GM12873 (cell line): ENCODE measurements at regions not wholly inside any gene's neighbourhood (a gene's known extent, or its start where the extent isn't known, plus 50 kb on each side); places are given as distances from the start of the nearest gene placed in this dataset.

Source experiments
- TF ChIP-seq, protein P1 (sequence below): IDR thresholded peaks from 2 replicates; pipeline ENCODE4 v1.5.1; 2012; ENCODE audit warnings: low read depth, mild to moderate bottlenecking, moderate library complexity, low read length, control low read depth; ENCODE audit not compliant: insufficient read depth; ENCODE audit errors: missing control alignments

DNA sequence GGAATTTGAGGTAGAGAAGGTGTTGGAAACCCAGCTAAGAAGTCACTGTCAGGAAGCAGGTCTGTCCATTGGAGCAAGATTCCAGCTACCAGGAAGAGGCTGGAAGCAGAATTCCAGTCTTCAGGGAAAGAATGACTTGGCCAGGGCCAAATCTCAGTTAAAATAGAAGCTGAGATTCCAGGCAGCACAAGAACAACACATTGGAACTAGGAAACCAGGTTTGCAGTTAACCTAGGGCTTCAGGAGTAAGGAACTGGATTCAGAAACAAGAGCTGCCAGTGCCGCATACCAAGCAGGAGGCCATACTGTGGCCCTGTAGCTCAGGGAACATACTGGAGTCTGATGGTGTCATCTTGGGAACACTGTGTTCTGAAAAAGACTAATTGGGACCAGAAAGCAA lies 73.7 kb upstream of the FUCA2 start:
- TF ChIP-seq, protein P1, sequence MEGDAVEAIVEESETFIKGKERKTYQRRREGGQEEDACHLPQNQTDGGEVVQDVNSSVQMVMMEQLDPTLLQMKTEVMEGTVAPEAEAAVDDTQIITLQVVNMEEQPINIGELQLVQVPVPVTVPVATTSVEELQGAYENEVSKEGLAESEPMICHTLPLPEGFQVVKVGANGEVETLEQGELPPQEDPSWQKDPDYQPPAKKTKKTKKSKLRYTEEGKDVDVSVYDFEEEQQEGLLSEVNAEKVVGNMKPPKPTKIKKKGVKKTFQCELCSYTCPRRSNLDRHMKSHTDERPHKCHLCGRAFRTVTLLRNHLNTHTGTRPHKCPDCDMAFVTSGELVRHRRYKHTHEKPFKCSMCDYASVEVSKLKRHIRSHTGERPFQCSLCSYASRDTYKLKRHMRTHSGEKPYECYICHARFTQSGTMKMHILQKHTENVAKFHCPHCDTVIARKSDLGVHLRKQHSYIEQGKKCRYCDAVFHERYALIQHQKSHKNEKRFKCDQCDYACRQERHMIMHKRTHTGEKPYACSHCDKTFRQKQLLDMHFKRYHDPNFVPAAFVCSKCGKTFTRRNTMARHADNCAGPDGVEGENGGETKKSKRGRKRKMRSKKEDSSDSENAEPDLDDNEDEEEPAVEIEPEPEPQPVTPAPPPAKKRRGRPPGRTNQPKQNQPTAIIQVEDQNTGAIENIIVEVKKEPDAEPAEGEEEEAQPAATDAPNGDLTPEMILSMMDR, result no peak

DNA sequence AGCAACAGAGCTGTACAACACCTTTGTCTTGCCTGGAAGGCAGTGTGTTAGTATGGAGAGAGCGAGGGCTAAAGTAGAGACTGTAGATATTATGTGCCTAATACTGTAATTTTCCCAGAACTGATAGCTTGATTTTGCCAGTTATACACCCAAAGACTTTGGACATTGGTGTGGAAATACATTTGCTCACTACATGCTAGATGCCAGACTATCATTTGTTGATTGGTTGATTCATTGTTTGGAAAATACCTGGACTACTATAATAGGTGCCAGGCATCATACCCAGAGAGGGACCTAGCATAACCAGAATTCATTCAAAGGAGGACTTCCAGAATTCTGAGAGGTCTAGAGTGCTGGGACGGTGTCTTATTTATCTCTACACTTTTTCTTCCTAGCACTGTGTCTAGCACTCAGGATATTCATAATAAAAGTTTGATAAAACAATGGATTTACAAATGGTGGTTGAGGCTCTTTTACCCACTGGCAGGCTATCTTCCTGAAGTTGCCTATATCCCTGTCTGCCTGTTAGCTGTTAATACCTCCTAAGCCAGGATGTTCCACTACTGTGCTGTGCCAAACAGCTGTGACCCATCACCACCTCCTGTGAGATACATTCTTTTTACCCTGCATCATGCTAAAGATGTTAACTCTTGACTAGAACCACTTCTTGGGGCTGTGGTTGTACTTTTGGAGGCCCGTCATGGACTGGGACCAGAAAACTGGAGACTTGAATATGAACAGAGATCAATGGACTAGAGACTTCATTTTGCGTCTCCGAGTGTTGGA lies 72.2 kb upstream of the FUCA2 start:
- TF ChIP-seq, protein P1, result no peak

DNA sequence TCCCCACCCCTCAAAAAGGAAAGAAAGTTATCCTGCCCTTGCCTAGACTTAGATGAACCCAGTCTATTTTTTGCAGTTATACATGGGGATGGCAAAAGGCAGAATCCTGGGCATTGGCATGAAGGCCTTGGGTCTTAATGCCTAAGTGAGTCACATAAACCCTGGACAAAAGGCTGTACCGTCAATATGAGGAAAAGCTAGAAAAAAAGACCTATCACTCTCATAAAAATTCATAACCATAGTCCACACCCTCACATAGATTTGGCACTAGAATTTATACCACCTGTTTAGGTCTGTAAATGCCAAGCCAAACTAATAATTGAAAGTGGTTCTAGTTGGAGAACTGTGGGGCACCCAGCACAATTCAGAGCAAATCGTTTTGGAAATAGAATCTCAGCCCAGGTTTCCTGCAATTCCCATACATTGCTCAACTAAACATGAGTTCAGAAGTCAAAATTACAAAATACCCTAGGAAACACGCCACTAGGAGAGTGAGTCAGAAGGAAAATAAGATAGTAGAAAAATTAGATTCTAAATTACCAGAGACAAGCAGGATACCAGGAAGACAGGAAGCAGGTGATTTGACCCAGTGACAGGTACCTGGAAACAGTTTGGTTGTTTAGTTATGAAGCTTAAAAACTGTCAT lies 70.4 kb upstream of the FUCA2 start:
- TF ChIP-seq, protein P1, result no peak

DNA sequence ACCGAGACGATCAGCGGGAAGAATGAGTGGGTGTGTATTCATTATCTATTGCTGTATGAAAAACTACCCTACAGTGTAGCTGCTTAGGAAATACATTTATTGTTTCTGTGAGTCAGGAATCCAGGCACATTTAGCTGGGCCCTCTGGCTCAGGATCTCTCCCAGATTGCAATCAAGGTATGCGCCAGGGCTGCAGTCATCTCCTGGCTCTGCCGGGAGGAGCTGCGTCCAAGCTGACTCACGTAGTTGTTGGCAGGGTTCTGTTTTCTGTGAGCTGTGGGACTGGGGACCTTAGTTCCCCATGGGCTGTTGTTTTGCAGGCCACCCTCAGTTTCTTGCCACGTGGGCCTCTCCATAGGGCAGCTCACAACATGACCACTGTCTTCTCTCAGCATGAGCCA lies 68.2 kb upstream of the FUCA2 start:
- TF ChIP-seq, protein P1, result no peak

DNA sequence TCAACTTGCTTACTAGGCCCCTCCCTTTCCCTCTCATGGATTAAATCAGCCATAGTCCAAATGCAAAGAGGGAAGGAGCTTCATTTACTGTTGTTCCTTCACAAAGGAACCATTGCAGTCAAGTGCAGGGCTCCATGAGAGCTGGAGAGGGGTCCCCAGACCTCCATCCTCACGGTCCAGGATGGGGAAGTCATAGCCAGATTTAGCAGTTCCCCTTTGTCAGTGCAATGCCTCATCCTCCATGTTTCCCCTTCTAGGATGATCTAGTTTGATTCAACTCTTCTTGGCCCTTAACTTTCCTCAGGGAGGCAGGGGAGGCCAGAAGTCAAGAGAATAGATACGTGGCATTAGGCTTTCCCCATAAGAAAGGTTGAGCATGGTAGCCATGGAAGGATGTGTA lies 66.5 kb upstream of the FUCA2 start:
- TF ChIP-seq, protein P1, result no peak

DNA sequence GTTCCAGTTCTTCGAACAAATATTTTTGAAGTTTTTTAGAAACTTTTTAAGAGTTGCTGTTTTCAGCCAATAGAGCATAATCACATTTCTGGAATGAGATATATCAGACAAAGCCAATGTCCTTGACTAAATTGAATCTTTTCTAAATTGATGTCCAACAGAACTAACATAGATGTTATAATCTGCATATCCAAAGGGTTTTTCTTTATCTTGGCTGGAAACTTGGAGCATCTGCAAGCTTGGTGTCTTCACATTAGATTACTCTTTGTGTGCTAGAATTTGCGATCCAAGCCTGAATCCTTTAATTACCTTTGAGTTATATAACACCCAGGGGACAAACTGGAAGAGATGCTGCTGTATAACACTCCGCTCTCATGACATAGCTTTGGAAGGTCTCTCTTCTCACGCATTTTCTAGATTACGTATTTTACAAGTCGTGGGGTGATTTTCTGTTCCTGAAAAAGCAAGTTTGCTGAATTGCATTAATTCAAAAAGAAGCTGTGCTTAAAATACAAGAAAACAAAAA lies 64.4 kb upstream of the FUCA2 start:
- TF ChIP-seq, protein P1, result no peak

DNA sequence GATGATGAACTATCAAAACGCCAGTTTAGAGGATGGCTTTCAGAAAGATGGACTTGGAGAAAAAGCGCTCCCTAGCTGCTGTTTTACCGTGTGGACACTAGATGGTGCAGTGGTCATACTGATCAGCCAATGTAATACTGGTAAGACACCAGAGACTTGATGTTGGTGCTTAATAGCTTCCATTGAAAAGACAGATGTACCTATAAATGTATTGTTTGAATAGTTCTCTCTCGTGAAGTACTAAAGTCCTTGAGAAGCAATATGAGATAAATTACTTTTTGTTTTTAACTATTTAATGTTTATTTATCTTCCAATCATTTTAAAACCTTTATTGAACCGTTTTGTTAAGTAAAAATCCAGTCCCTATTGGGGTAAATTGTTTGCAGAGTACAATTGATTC lies 63.9 kb upstream of the FUCA2 start:
- TF ChIP-seq, protein P1, result peak; percentile 85
